Suprapubic skin (tissue), 3 donors: ENCODE measurements at regions not wholly inside any gene's neighbourhood (a gene's known extent, or its start where the extent isn't known, plus 50 kb on each side); places are given as distances from the start of the nearest gene placed in this dataset.

Source experiments
- EP300 ChIP-seq: sonication (generic); formaldehyde crosslinking; IDR thresholded peaks from one replicate; pipeline ENCODE4 v1.6.1; 2017; ENCODE audit warnings: antibody characterized with exemption
- POLR2A ChIP-seq, 2 donors: fragments of 450-650 bp; IDR thresholded peaks; one replicate each; pipeline ENCODE4 v1.6.1; 2017; ENCODE audit warnings: antibody characterized with exemption in 2 of 2, mild to moderate bottlenecking in 2 of 2, moderate library complexity in 2 of 2
- TF ChIP-seq, protein P1 (sequence below), 2 donors: fragments of 200-600 bp in 1 of 2; fragments of 450-650 bp in 1 of 2; sonication (generic) in 1 of 2; IDR thresholded peaks; one replicate each; pipeline ENCODE4 v1.5.1; 2016 to 2019; ENCODE audit warnings: antibody characterized with exemption in 2 of 2, mild to moderate bottlenecking in 1 of 2, moderate library complexity in 1 of 2

DNA sequence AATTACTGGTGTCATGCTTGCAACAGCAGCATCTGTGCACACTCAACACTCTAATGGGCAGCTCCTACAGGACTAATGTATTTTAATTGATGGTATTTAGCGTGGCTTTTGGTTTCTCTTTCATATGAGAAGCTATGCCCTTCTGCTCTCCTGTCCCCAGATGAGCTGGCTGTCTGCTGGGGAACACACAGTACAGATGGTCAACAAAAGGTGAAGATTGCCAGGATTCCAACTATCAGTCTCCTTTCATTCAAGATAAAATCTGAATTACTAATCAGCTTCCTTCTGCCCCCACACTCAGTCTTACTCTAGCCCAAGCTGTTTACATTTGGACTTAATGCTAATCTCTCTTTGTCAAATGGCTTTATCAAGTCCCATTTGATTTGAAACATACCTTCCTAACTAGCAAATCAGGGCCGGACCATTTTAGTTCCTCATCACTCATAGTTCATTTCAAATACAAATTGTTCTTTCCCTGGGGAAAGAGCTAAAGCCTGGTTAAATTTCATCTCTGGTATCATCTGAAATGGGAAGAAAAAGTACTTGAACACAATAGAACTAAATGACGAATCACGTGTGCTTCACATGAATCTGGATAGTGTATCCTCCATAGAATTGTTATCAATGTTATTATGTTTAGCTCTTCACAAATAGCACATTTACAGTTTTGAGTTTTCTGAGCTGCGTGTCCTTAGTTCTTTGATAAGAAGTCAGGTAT is 988.0 kb downstream of the PCDH17 start:
- TF ChIP-seq, protein P1, sequence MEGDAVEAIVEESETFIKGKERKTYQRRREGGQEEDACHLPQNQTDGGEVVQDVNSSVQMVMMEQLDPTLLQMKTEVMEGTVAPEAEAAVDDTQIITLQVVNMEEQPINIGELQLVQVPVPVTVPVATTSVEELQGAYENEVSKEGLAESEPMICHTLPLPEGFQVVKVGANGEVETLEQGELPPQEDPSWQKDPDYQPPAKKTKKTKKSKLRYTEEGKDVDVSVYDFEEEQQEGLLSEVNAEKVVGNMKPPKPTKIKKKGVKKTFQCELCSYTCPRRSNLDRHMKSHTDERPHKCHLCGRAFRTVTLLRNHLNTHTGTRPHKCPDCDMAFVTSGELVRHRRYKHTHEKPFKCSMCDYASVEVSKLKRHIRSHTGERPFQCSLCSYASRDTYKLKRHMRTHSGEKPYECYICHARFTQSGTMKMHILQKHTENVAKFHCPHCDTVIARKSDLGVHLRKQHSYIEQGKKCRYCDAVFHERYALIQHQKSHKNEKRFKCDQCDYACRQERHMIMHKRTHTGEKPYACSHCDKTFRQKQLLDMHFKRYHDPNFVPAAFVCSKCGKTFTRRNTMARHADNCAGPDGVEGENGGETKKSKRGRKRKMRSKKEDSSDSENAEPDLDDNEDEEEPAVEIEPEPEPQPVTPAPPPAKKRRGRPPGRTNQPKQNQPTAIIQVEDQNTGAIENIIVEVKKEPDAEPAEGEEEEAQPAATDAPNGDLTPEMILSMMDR (IDR thresholded peaks at IDR 0.05) = no peak
- TF ChIP-seq POLR2A (IDR thresholded peaks at IDR 0.05) (no peak), EP300 (no peak)
